Non-pigmented ciliary epithelial cell (primary cell): ENCODE measurements at regions not wholly inside any gene's neighbourhood (a gene's known extent, or its start where the extent isn't known, plus 50 kb on each side); places are given as distances from the start of the nearest gene placed in this dataset.

ENCODE experiments used
- DNase-seq: peaks from one replicate; pipeline ENCODE4 v3.0.0-alpha.2; 2010; ENCODE audit warnings: low read depth

DNA sequence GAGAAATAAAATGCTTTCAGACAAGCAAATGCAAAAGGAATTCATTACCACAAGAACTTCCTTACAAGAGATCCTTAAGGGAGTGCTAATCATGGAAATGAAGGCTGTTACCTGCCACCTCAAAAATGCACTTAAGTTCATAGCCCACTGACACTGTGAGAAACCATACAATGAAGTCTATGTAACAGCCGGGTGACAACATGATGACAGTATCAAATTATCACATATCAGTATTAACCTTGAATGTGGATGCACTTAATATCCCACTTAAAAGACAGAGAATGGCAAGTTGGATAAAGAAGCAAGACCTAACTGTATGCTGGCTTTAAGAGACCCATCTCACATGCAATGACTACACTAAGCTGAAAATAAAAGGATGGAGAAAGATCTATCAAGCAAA is 403.4 kb upstream of the MC4R start:
- DNase-seq = no peak

GRCh38 chr18:60784161-60784560 is 411.6 kb upstream of the MC4R start:
- DNase-seq = no peak

GRCh38 chr18:60794802-60795201 is 422.2 kb upstream of the MC4R start:
- DNase-seq = no peak

- no peak for DNase-seq
These were observed 431.8 kb upstream of the MC4R start for GRCh38 chr18:60804415-60804814.

- DNase-seq = no peak
These were observed 437.4 kb upstream of the MC4R start for GRCh38 chr18:60809937-60810336.

- DNase-seq = no peak
These were observed 440.3 kb upstream of the MC4R start for GRCh38 chr18:60812921-60813320.

DNA sequence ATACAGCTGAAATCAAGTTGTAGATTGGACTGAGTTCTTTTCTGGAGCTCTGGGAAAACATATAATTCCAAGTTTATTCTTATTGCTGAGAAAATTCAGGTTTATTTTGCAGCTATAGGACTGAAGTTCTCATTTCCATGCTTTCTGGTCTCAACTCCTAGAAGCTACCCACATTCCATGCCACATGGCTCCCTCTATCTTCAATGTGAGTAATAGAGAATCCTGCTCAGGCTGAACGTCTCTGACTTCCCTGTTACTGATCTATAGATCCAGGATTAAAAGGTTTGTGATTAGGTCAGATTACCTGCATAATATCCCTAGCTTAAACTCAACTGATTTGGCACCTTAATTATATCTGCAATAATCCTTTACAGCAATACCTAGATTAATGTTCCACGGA is 453.8 kb upstream of the MC4R start:
- no peak for DNase-seq

DNA sequence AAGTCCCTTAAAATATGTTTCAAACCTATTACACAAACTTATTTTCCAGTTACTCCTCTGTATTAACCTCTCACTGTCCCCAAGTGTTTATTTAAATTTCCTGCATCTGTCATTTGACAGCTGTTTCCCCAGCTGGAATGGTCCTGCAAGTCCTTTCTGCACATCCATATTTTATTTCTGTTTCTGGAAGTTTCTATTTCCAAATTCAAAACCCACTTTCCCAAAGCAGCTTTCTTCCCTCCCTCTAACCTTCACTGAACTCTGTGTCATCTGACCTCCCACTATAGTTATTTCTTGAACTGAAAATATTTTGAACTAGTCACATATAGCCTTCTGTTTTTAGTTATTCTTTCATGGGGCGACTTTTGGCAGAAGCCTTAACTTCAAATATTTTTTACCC is 459.4 kb upstream of the MC4R start:
- DNase-seq = no peak

DNA sequence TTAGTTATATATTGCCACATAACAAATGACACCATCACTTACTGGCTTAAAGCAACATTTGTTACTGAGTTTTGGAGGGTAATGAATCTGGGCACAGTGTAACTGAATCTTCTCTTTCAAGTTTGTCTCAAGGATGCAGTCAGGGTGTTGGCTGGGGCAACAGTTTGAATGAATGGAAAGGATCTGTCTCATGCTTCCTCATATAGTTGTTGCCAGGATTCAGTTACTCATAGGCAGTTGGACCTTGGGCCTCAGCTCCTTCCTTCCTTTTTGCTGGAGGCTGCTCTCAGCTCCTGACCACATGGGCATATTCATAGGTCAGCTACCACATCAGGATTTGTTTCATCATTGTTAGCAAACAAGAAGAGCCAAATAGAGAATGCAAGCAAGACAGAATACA is 466.1 kb upstream of the MC4R start:
- no peak for DNase-seq

GRCh38 chr18:60846396-60846795 is 473.8 kb upstream of the MC4R start:
- no peak for DNase-seq

DNA sequence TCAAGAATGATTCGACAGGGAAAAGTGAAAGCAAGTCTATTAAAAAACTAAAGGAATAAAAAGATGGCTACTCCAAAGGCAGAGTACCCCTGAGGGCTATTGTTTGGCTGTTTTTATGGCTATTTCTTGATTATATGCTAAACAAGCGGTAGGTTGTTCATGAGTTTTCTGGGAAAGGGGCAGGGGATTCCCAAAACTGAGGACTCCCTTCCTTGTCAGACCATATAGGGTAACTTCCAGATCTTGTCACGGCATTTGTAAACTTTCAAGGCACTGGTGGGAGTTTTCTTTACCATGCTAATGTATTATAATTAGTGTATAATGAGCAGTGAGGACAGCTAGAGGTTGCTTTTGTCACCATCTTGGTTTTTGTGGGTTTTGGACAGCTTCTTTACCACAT is 474.9 kb upstream of the MC4R start:
- no peak for DNase-seq

DNA sequence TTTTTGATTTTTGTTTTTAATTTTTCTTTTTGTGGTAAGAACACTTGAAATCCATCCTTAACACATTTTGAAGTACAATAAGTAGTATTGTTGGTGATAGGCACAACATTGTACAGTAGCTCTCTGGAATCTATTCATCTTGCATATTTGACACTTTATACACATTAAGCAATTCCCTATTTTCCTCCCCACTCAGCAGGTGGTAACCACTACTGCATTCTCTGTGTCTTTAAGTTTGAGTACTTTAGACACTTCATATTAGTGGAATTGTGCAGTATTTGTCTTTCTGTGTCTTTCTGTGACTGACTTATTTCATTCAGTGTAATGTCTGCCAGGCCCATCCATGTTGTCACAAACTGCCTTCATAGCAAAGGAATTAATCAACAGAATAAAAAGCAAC is 471.7 kb upstream of the CDH20 start:
- peak; percentile 13 for DNase-seq

DNA sequence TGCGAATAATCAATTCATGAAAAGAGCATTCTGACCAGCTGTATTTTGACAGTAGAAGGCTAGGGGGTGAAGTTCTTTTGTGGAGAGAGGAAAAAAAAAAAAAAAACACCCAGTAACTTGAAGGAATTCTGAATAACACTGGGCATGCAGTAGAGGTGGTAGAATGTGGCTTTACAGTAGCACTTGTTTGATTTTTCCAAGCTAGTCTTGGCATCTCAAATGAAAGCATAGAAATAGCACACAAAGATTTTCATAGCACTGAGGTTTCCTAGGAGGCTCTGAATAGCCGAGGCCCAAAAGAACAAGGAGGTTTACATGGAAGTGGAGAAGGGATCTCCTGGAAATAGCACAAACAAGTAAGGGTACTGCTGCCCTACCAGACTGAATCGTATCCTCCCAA is 470.2 kb upstream of the CDH20 start:
- no peak for DNase-seq

- no peak for DNase-seq
These were observed 467.4 kb upstream of the CDH20 start for GRCh38 chr18:60865801-60866200.

- no peak for DNase-seq
These were observed 462.7 kb upstream of the CDH20 start for GRCh38 chr18:60870261-60871153.

GRCh38 chr18:60872434-60872833 is 460.8 kb upstream of the CDH20 start:
- no peak for DNase-seq

DNA sequence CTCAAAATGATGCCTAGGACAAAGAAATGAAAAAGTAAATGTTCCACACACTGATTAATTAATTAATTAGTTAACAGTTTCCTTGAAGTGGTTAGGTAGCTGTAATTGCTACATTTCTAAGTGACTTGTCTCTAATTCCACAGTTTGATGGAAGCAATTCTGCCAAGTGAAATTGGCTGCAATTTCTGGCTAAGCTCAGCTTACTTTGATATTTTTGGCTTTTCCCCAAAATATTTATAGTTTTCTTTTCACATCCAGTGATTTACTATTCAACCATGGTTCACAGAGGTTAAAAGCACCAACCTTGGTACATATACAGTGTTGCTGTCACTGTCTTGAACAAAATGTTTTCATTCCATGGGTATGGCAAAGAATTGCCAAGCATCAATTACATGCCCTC is 459.5 kb upstream of the CDH20 start:
- no peak for DNase-seq

DNA sequence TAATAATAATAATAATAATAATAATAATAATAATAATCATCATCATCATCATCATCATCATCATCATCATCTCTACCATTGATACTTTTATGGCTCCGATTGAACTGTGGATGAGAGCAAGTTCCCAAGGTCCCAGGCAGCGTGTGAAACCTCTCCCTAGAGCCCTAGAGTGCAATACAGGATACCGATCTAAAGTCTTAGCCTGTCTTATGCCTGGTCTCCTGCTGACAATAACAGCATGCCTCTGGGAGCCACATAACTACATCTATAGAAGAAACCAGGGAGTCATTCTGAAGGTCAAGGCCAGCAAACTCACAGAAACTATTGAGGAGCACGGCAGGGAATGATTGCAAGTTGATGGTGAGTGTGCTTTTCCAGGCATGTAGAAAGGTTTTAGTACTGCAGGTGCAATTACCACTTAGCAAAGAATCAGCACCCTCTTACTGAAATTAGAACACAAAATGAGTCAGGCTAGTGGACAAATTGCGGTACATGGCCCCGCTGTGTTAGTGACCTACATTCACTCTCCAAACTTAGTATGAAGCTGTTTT is 457.2 kb upstream of the CDH20 start:
- no peak for DNase-seq

GRCh38 chr18:60880184-60880583 is 453.0 kb upstream of the CDH20 start:
- no peak for DNase-seq

GRCh38 chr18:60883587-60883986 is 449.6 kb upstream of the CDH20 start:
- no peak for DNase-seq

GRCh38 chr18:60888071-60888624 is 445.1 kb upstream of the CDH20 start:
- no peak for DNase-seq

DNA sequence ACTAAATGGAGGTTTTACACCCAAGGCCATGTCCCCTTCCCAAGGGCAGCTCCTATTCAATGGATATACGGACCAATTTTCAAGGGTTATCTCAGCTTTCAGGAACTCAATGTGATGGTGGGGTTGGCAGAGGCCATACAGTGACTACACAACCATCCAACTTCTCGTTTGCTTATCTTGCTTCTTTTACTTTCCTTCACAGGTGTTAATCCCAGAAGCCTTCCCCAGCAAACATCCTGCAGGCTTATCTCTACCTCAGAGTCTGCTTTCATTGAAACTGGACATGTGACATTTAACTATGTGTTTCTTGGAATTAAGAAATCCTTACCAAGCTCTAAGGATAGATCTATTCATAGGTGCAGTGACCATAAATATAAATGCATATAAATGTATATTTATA is 443.8 kb upstream of the CDH20 start:
- DNase-seq = no peak

DNA sequence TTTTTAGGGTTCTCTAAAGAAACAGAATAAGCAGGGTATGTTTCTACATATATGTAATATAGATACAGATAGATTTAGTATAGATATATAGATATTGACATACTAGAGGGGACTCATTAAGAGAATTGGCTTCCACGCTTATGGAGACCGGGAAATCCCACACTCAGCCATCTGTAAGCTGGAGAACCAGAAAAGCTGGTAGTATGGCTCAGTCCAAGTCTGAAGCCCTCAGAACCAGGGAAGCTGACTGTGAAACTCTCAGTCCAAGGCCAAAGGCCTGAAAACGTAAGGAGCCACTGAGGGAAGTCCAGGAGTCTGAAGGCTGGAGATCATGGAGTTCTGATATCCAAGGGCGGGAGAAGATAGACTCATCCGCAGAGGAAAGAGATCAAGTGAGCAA is 441.3 kb upstream of the CDH20 start:
- DNase-seq = no peak

DNA sequence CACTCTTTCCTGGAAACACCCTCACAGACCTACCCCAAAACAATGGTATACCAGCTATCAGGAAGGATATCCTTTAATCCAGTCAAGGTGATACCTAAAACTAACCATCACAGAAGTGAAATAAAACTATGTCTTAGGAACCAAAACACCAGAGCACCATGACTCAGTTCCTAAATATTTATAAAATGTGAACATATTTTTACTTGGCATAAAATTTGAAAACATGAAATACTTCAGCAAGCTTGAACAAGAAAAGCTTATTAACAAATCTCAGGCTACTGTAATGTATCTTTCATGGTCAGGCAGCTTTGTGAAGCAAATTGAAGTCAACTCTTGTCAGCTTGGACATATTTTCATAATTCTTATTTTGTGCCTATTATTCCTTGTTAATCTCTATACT is 440.8 kb upstream of the CDH20 start:
- DNase-seq = no peak
